H9 (cell line): ENCODE measurements at regions not wholly inside any gene's neighbourhood (a gene's known extent, or its start where the extent isn't known, plus 50 kb on each side); places are given as distances from the start of the nearest gene placed in this dataset.

Source experiments
- DNase-seq: peaks from one replicate; pipeline ENCODE4 v3.0.0-alpha.2; 2017
- H2AFZ ChIP-seq: one replicate; pipeline ENCODE4 v1.6.1; 2013; ENCODE audit warnings: mild to moderate bottlenecking, low read length, control low read depth, moderate library complexity
- H2AK5ac ChIP-seq: 2 replicates; pipeline ENCODE4 v1.6.1; 2013; ENCODE audit warnings: low read length, control low read depth, mixed read lengths; ENCODE audit not compliant: insufficient read length
- H2BK120ac ChIP-seq: one replicate; pipeline ENCODE4 v1.6.1; 2013; ENCODE audit warnings: low read depth, mild to moderate bottlenecking, low read length, control low read depth, inconsistent platforms; ENCODE audit not compliant: poor library complexity, severe bottlenecking
- H2BK12ac ChIP-seq: 2 replicates; pipeline ENCODE4 v1.6.1; 2013; ENCODE audit warnings: low read length, control low read depth, mixed read lengths, low read depth; ENCODE audit not compliant: insufficient read length
- H2BK15ac ChIP-seq: 2 replicates; pipeline ENCODE4 v1.6.1; 2013; ENCODE audit warnings: low read depth, low read length, control low read depth
- H2BK20ac ChIP-seq: one replicate; pipeline ENCODE4 v1.6.1; 2013; ENCODE audit warnings: low read depth, mild to moderate bottlenecking, low read length, control low read depth, inconsistent platforms; ENCODE audit not compliant: poor library complexity, severe bottlenecking
- H2BK5ac ChIP-seq: 2 replicates; pipeline ENCODE4 v1.6.1; 2013; ENCODE audit warnings: low read length, control low read depth, mixed read lengths; ENCODE audit not compliant: insufficient read length
- H3K14ac ChIP-seq: 2 replicates; pipeline ENCODE4 v1.6.1; 2013; ENCODE audit warnings: low read length, control low read depth; ENCODE audit not compliant: insufficient read depth
- H3K18ac ChIP-seq: 2 replicates; pipeline ENCODE4 v1.6.1; 2013; ENCODE audit warnings: low read depth, mild to moderate bottlenecking, mixed read lengths, low read length, control low read depth; ENCODE audit not compliant: insufficient read length
- H3K23ac ChIP-seq: 2 replicates; pipeline ENCODE4 v1.6.1; 2013; ENCODE audit warnings: low read length, control low read depth, mixed read lengths, low read depth; ENCODE audit not compliant: insufficient read length
- H3K23me2 ChIP-seq: 2 replicates; pipeline ENCODE4 v1.6.1; 2013; ENCODE audit warnings: low read depth, mild to moderate bottlenecking, mixed read lengths, low read length, control low read depth; ENCODE audit not compliant: insufficient read length, poor library complexity, severe bottlenecking
- H3K27ac ChIP-seq: 2 replicates; pipeline ENCODE4 v1.5.1; 2013; ENCODE audit warnings: low read length, control low read depth, mixed read lengths, low read depth; ENCODE audit not compliant: insufficient read length
- H3K27me3 ChIP-seq: 2 replicates; pipeline ENCODE4 v1.6.1; 2013; ENCODE audit warnings: low read length, control low read depth, inconsistent platforms; ENCODE audit not compliant: insufficient read depth
- H3K4ac ChIP-seq: 2 replicates; pipeline ENCODE4 v1.6.1; 2013; ENCODE audit warnings: low read depth, mild to moderate bottlenecking, control low read depth, inconsistent platforms, low read length, moderate library complexity
- H3K4me1 ChIP-seq: 2 replicates; pipeline ENCODE4 v1.6.1; 2013; ENCODE audit warnings: low read length, control low read depth, inconsistent platforms; ENCODE audit not compliant: insufficient read depth
- H3K4me2 ChIP-seq: 2 replicates; pipeline ENCODE4 v1.6.1; 2013; ENCODE audit warnings: low read length, control low read depth, mixed read lengths; ENCODE audit not compliant: insufficient read length, insufficient read depth
- H3K56ac ChIP-seq: 2 replicates; pipeline ENCODE4 v1.6.1; 2013; ENCODE audit warnings: low read depth, mild to moderate bottlenecking, mixed read lengths, low read length, control low read depth; ENCODE audit not compliant: insufficient read length
- H3K79me1 ChIP-seq: 2 replicates; pipeline ENCODE4 v1.6.1; 2013; ENCODE audit warnings: low read depth, mild to moderate bottlenecking, moderate library complexity, low read length, control low read depth, inconsistent platforms; ENCODE audit not compliant: insufficient read depth, poor library complexity, severe bottlenecking
- H3K79me2 ChIP-seq: 2 replicates; pipeline ENCODE4 v1.6.1; 2013; ENCODE audit warnings: low read length, control low read depth, inconsistent platforms; ENCODE audit not compliant: insufficient read depth
- H3K9ac ChIP-seq: 2 replicates; pipeline ENCODE4 v1.6.1; 2013; ENCODE audit warnings: low read length, control low read depth, mixed read lengths; ENCODE audit not compliant: insufficient read length; ENCODE audit errors: extremely low read depth
- H3K9me3 ChIP-seq: one replicate; pipeline ENCODE4 v1.6.1; 2013; ENCODE audit warnings: low read depth, low read length, inconsistent platforms; ENCODE audit not compliant: control insufficient read depth
- H3T11ph ChIP-seq: one replicate; pipeline ENCODE4 v1.6.1; 2013; ENCODE audit warnings: mild to moderate bottlenecking, low read length, control low read depth, inconsistent platforms
- H4K20me1 ChIP-seq: one replicate; pipeline ENCODE4 v1.6.1; 2013; ENCODE audit not compliant: control insufficient read depth, insufficient read length, insufficient read depth
- H4K5ac ChIP-seq: 2 replicates; pipeline ENCODE4 v1.6.1; 2013; ENCODE audit warnings: low read depth, mild to moderate bottlenecking, mixed read lengths, low read length, control low read depth; ENCODE audit not compliant: insufficient read length
- H4K8ac ChIP-seq: replicated peaks from 2 replicates; pipeline ENCODE4 v1.6.1; 2013; ENCODE audit warnings: low read length, control low read depth, mixed read lengths, low read depth; ENCODE audit not compliant: insufficient read length
- H4K91ac ChIP-seq: 2 replicates; pipeline ENCODE4 v1.6.1; 2013; ENCODE audit warnings: low read depth, mild to moderate bottlenecking, moderate library complexity, mixed read lengths, low read length, control low read depth; ENCODE audit not compliant: insufficient read length
- H3K27ac Mint-ChIP-seq, 3 experiments: 2 replicates in 2 of 3; 3 replicates in 1 of 3; pipeline ENCODE4 v1.8.0; 2020 to 2021; ENCODE audit warnings: mixed read lengths in 3 of 3, mild to moderate bottlenecking in 1 of 3, moderate library complexity in 1 of 3
- H3K27me3 Mint-ChIP-seq: 2 replicates; pipeline ENCODE4 v1.8.0; 2021; ENCODE audit warnings: low read depth, mild to moderate bottlenecking, moderate library complexity, mixed read lengths
- H3K36me3 Mint-ChIP-seq, 3 experiments: 2 replicates in 2 of 3; 3 replicates in 1 of 3; pipeline ENCODE4 v1.8.0; 2020 to 2021; ENCODE audit warnings: low read depth in 3 of 3, mixed read lengths in 3 of 3; ENCODE audit not compliant: insufficient read depth in 1 of 3
- H3K4me1 Mint-ChIP-seq, 2 experiments: 2 replicates each; pipeline ENCODE4 v1.8.0; 2020; ENCODE audit warnings: mixed read lengths in 2 of 2
- H3K4me3 Mint-ChIP-seq, 2 experiments: 2 replicates in 1 of 2; 3 replicates in 1 of 2; pipeline ENCODE4 v1.8.0; 2020 to 2021; ENCODE audit warnings: mild to moderate bottlenecking in 2 of 2, mixed read lengths in 2 of 2, moderate library complexity in 1 of 2
- H3K9me3 Mint-ChIP-seq, 2 experiments: 2 replicates in 1 of 2; 3 replicates in 1 of 2; pipeline ENCODE4 v1.8.0; 2020; ENCODE audit warnings: mild to moderate bottlenecking in 2 of 2, mixed read lengths in 2 of 2, moderate library complexity in 1 of 2
- WGBS: extraction: QIAGEN DNeasy Blood & Tissue Kit; methylation state at CpG from one replicate; pipeline ENCODE4 v1.1.7; 2013; ENCODE audit warnings: missing lambda C conversion rate, low lambda C conversion rate, mixed read lengths; ENCODE audit not compliant: insufficient read length; ENCODE audit errors: extremely low coverage; 5-methylcytosine and 5-hydroxymethylcytosine counted together
- TF ChIP-seq, protein P1 (sequence below): fragments of 200-600 bp; sonication (generic); conservative IDR thresholded peaks from 3 replicates; pipeline ENCODE4 v1.8.0; 2021; ENCODE audit warnings: antibody characterized with exemption, mild to moderate bottlenecking

DNA sequence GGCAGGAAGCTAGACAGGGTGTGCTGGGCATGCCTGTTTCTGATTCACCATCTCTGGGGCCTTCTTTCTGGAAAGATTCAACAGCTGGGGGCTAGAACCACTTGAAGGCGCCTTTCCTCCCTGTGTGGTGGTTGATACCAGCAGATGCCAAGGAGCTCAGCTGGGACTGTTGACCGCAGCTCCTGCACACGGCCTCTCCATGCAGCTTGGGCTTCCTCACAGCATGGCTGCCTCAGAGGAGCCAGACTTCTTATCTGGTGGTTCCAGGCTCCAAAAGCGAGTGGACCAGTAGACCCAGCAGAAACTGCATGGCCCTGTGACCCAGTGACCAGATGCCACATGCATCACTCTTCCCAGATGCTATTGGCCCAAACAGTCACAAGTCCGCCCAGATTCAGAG is 74.7 kb upstream of the COL5A1 start:
- Histone ChIP-seq H3K9me3 (no peaks in the 10 kb centered on the region), H3K79me1 (no peaks in the 10 kb centered on the region), H2BK12ac (no peak overlapping the region), H3K27me3 (no peaks in the 10 kb centered on the region), H3K9ac (no peak overlapping the region), H2BK15ac (no peak overlapping the region), H4K8ac (no peak overlapping the region), H3K27ac (no peak overlapping the region), H3K14ac (no peak overlapping the region), H2BK5ac (no peak overlapping the region), H3T11ph (no peak overlapping the region), H3K4me2 (no peak overlapping the region), H3K18ac (no peak overlapping the region), H2BK120ac (no peak overlapping the region), H4K91ac (no peak overlapping the region), H4K5ac (no peak overlapping the region), H3K4me1 (no peaks in the 10 kb centered on the region), H3K23ac (no peak overlapping the region), H4K20me1 (no peaks in the 10 kb centered on the region), H3K23me2 (no peaks in the 10 kb centered on the region), H2AFZ (no peak overlapping the region), H2AK5ac (no peak overlapping the region), H3K79me2 (no peaks in the 10 kb centered on the region), H2BK20ac (no peak overlapping the region), H3K4ac (no peak overlapping the region), H3K56ac (no peak overlapping the region)
- no peak overlapping the region; a peak in 1 of 7 replicates for H3K27ac Mint-ChIP-seq
- H3K27me3 Mint-ChIP-seq = peaks cover 16% of the 10 kb centered on the region
- H3K9me3 Mint-ChIP-seq = peaks cover 13 to 18% of the 10 kb centered on the region in 2 experiments
- H3K4me3 Mint-ChIP-seq = no peak overlapping the region
- WGBS = no CpG with 5 or more reads among the region's 5 CpGs
- no peaks in the 10 kb centered on the region; a peak in 1 of 7 replicates for H3K36me3 Mint-ChIP-seq
- no peaks in the 10 kb centered on the region for H3K4me1 Mint-ChIP-seq
- TF ChIP-seq, protein P1, sequence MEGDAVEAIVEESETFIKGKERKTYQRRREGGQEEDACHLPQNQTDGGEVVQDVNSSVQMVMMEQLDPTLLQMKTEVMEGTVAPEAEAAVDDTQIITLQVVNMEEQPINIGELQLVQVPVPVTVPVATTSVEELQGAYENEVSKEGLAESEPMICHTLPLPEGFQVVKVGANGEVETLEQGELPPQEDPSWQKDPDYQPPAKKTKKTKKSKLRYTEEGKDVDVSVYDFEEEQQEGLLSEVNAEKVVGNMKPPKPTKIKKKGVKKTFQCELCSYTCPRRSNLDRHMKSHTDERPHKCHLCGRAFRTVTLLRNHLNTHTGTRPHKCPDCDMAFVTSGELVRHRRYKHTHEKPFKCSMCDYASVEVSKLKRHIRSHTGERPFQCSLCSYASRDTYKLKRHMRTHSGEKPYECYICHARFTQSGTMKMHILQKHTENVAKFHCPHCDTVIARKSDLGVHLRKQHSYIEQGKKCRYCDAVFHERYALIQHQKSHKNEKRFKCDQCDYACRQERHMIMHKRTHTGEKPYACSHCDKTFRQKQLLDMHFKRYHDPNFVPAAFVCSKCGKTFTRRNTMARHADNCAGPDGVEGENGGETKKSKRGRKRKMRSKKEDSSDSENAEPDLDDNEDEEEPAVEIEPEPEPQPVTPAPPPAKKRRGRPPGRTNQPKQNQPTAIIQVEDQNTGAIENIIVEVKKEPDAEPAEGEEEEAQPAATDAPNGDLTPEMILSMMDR = no peak
- DNase-seq = no peak
